GM12891 (cell line): ENCODE measurements at regions not wholly inside any gene's neighbourhood (a gene's known extent, or its start where the extent isn't known, plus 50 kb on each side); places are given as distances from the start of the nearest gene placed in this dataset.

ENCODE experiments used
- POLR2A ChIP-seq: IDR thresholded peaks from 2 replicates; pipeline ENCODE4 v1.6.1; 2011; ENCODE audit warnings: low read depth, low read length, control low read depth
- POLR2AphosphoS5 ChIP-seq: IDR thresholded peaks from 2 replicates; pipeline ENCODE4 v1.6.1; 2011; ENCODE audit warnings: low read depth, low read length, control low read depth
- SPI1 ChIP-seq: IDR thresholded peaks from 2 replicates; pipeline ENCODE4 v1.6.1; 2011; ENCODE audit warnings: low read depth, low read length, control low read depth
- TAF1 ChIP-seq: IDR thresholded peaks from 2 replicates; pipeline ENCODE4 v1.6.1; 2011; ENCODE audit warnings: low read depth, low read length, control low read depth

DNA sequence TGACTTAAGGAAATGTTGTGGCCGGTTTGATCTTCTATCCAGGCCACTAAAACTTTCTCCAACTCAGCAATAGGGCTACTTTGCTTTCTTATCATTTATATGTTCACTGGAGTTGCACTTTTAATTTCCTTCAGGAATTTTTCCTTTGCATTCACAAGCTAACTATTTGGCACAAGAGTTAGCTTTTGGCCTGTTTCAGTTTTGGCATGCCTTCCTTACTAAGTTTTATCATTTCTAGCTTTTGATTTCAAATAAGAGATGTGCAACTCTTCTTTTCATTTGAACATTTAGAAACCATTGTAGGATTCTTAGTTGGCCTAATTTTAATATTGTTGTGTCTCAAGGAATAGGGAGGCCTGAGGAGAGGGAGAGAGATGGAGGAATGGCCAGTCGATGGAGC, 79.8 kb upstream of the TLL1 start:
- no peak for TF ChIP-seq POLR2AphosphoS5
- no peak for TF ChIP-seq POLR2A
- no peak for TF ChIP-seq TAF1
- TF ChIP-seq SPI1 = no peak
